GM21515 (cell line): ENCODE measurements at regions not wholly inside any gene's neighbourhood (a gene's known extent, or its start where the extent isn't known, plus 50 kb on each side); places are given as distances from the start of the nearest gene placed in this dataset.

ENCODE experiments used
- ATAC-seq: cut with Tn5 transposase; IDR thresholded peaks from one replicate; pipeline ENCODE4 v1.9.1; 2021; ENCODE audit not compliant: unreplicated experiment

GRCh38 chr1:5351366-5351765, 640.9 kb downstream of the NPHP4 start:
- ATAC-seq = no peak

- ATAC-seq = no peak
Observed at GRCh38 chr1:5349526-5349925, 642.7 kb downstream of the NPHP4 start.

GRCh38 chr1:5348732-5349465, 643.3 kb downstream of the NPHP4 start:
- ATAC-seq = no peak

- ATAC-seq = no peak
Observed at GRCh38 chr1:5347726-5348125, 644.5 kb downstream of the NPHP4 start.

- no peak for ATAC-seq
Observed at GRCh38 chr1:5345556-5345955, 646.7 kb downstream of the NPHP4 start.

- no peak for ATAC-seq
Observed at GRCh38 chr1:5343256-5344020, 648.8 kb downstream of the NPHP4 start.

- ATAC-seq = no peak
Observed at GRCh38 chr1:5342830-5343229, 649.4 kb downstream of the NPHP4 start.

GRCh38 chr1:5342172-5342571, 650.1 kb downstream of the NPHP4 start:
- ATAC-seq = no peak

GRCh38 chr1:5341471-5341870, 650.8 kb downstream of the NPHP4 start:
- ATAC-seq = no peak

GRCh38 chr1:5340560-5341130, 651.6 kb downstream of the NPHP4 start:
- ATAC-seq = no peak

- no peak for ATAC-seq
Observed at GRCh38 chr1:5338466-5338865, 653.8 kb downstream of the NPHP4 start.

GRCh38 chr1:5333291-5333690, 658.9 kb downstream of the NPHP4 start:
- ATAC-seq = no peak

- ATAC-seq = no peak
Observed at GRCh38 chr1:5331101-5331500, 661.1 kb downstream of the NPHP4 start.

- ATAC-seq = no peak
Observed at GRCh38 chr1:5329068-5329739, 663.0 kb downstream of the NPHP4 start.

GRCh38 chr1:5324883-5325282, 667.3 kb downstream of the NPHP4 start:
- ATAC-seq = no peak

GRCh38 chr1:5318143-5318816, 663.9 kb downstream of the AJAP1 start:
- no peak for ATAC-seq

- ATAC-seq = no peak
Observed at GRCh38 chr1:5317391-5317790, 663.0 kb downstream of the AJAP1 start.

GRCh38 chr1:5312862-5313261, 658.5 kb downstream of the AJAP1 start:
- ATAC-seq = no peak

GRCh38 chr1:5312293-5312674, 657.9 kb downstream of the AJAP1 start:
- no peak for ATAC-seq

- no peak for ATAC-seq
Observed at GRCh38 chr1:5311634-5312292, 657.4 kb downstream of the AJAP1 start.

- ATAC-seq = no peak
Observed at GRCh38 chr1:5311147-5311546, 656.7 kb downstream of the AJAP1 start.
